ENCODE measurements at regions not wholly inside any gene's neighbourhood (a gene's known extent, or its start where the extent isn't known, plus 50 kb on each side); places are given as distances from the start of the nearest gene placed in this dataset.

- H3K9me1 ChIP-seq (replicated peaks; ENCODE audit: control insufficient read depth, extremely low read depth, insufficient read depth, low read length) = no peaks in the 10 kb centered on the region
- TF ChIP-seq JUN (IDR thresholded peaks at IDR 0.05; ENCODE audit: borderline replicate concordance, insufficient read depth, insufficient read length, low read depth) (no peak), POLR2AphosphoS5 (IDR thresholded peaks at IDR 0.05; ENCODE audit: insufficient read depth, low read depth, low read length) (no peak), EZH2 (IDR thresholded peaks at IDR 0.05; ENCODE audit: borderline replicate concordance, low read depth, low read length, severe bottlenecking) (no peak), MYC (IDR thresholded peaks at IDR 0.05; ENCODE audit: low read depth, low read length) (no peak), GATA2 (IDR thresholded peaks at IDR 0.05; ENCODE audit: insufficient read depth, insufficient read length, low read depth, low read length) (no peak), POLR2A (IDR thresholded peaks at IDR 0.05; ENCODE audit: low read depth, low read length) (no peak), FOS (IDR thresholded peaks at IDR 0.05; ENCODE audit: borderline replicate concordance, insufficient read depth, low read length) (no peak)
- TF ChIP-seq, protein P1, sequence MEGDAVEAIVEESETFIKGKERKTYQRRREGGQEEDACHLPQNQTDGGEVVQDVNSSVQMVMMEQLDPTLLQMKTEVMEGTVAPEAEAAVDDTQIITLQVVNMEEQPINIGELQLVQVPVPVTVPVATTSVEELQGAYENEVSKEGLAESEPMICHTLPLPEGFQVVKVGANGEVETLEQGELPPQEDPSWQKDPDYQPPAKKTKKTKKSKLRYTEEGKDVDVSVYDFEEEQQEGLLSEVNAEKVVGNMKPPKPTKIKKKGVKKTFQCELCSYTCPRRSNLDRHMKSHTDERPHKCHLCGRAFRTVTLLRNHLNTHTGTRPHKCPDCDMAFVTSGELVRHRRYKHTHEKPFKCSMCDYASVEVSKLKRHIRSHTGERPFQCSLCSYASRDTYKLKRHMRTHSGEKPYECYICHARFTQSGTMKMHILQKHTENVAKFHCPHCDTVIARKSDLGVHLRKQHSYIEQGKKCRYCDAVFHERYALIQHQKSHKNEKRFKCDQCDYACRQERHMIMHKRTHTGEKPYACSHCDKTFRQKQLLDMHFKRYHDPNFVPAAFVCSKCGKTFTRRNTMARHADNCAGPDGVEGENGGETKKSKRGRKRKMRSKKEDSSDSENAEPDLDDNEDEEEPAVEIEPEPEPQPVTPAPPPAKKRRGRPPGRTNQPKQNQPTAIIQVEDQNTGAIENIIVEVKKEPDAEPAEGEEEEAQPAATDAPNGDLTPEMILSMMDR (IDR thresholded peaks at IDR 0.05; ENCODE audit: extremely low read depth in 1 of 2, insufficient read depth in 1 of 2, low read depth in 1 of 2, low read length in 2 of 2) = no peak
- TF ChIP-seq, protein P2, sequence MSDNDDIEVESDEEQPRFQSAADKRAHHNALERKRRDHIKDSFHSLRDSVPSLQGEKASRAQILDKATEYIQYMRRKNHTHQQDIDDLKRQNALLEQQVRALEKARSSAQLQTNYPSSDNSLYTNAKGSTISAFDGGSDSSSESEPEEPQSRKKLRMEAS (IDR thresholded peaks at IDR 0.05; ENCODE audit: insufficient read depth, insufficient read length) = no peak
- DNase-seq (ENCODE audit: low read depth, low spot score) = no peak
- H3K4me3 ChIP-seq (replicated peaks in 1 of 3; ENCODE audit: insufficient read depth in 1 of 3, low read depth in 1 of 3, low read length in 3 of 3) = no peak overlapping the region
- ChIA-PET CTCF (no interaction called here), POLR2A (no interaction called here)
- H3K27me3 ChIP-seq (ENCODE audit: control insufficient read depth in 2 of 2, insufficient read depth in 2 of 2, low read length in 2 of 2) = no peaks in the 10 kb centered on the region
- no peak for FAIRE-seq
- no peaks in the 10 kb centered on the region for H3K4me1 ChIP-seq (ENCODE audit: control insufficient read depth, extremely low read depth, insufficient read depth, low read length)
- H3K9me3 ChIP-seq (replicated peaks; ENCODE audit: control insufficient read depth, insufficient read depth, low read length) = no peaks in the 10 kb centered on the region
- no peak overlapping the region for H3K4me2 ChIP-seq (ENCODE audit: insufficient read depth, low read length)
- H3K79me2 ChIP-seq (ENCODE audit: control insufficient read depth, insufficient read depth, low read length) = no peaks in the 10 kb centered on the region
- no peak overlapping the region for H3K9ac ChIP-seq (replicated peaks; ENCODE audit: extremely low read depth, insufficient read depth, low read length)
- H3K36me3 ChIP-seq (ENCODE audit: control insufficient read depth in 2 of 2, extremely low read depth in 1 of 2, insufficient read depth in 2 of 2, low read length in 2 of 2) = no peaks in the 10 kb centered on the region
- H4K20me1 ChIP-seq (replicated peaks; ENCODE audit: control insufficient read depth, extremely low read depth, insufficient read depth, low read length) = no peaks in the 10 kb centered on the region
- intact Hi-C loops (cut with micrococcal nuclease) (no loop called here), dilution Hi-C loops (cut with MboI; ENCODE audit: extremely low pct_ligation_motif_present, low sequenced_read_pairs) (no loop called here)
- no TSS peak for BruUV-seq (replicated peaks)
- no peak overlapping the region for H3K27ac ChIP-seq (ENCODE audit: insufficient read depth, low read depth, low read length)
- no peak overlapping the region for H2AFZ ChIP-seq (ENCODE audit: low read depth, low read length)
Measured at GRCh38 chr7:12788171-12788570, 100.7 kb downstream of the ARL4A start.

All from endothelial cell of umbilical vein (primary cell).